K562 (cell line): ENCODE measurements at regions not wholly inside any gene's neighbourhood (a gene's known extent, or its start where the extent isn't known, plus 50 kb on each side); places are given as distances from the start of the nearest gene placed in this dataset.

Source experiments
- ATAC-seq: fragments of 200-7000 bp; cut with Tn5 transposase; 3 replicates; pipeline ENCODE4 v1.9.1; 2020; ENCODE audit warnings: moderate library complexity
- BruUV-seq: library from RNA; stranded (reverse); fragments of 400-500 nt; replicated peaks from 2 replicates; lab custom pipeline; 2021; lab: Mats Ljungman, UMichigan
- CTCF ChIA-PET: fragments of 300-600 bp; formaldehyde crosslinking; extraction: SDS; loops from one replicate; lab custom pipeline; 2021; ENCODE audit warnings: low intra/inter-chr PET ratio; lab: Yijun Ruan, JAX
- POLR2A ChIA-PET: fragments of 300-600, 350-650 bp; sonication (Branson Sonifier 250); formaldehyde crosslinking; extraction: SDS; loops from one replicate; lab custom pipeline; 2021; ENCODE audit warnings: antibody characterized with exemption, inconsistent platforms; lab: Yijun Ruan, JAX
- DNase-seq, 4 experiments: peaks; one replicate each; pipeline versions ENCODE4 v3.0.0 to v3.0.0-alpha.2; 2011 to 2018; ENCODE audit warnings: low spot score in 3 of 4, mixed read lengths in 3 of 4; ENCODE audit errors: extremely low read depth in 1 of 4
- FAIRE-seq: peaks from 2 replicates; lab custom pipeline; 2011; peaks lifted over from hg19 to GRCh38; lab: Jason Lieb, UNC
- H2AFZ ChIP-seq: 2 replicates; pipeline ENCODE4 v1.6.0; 2011; ENCODE audit warnings: low read depth, low read length, control low read depth, inconsistent platforms
- H3K27ac ChIP-seq: fragments of 200-600 bp; 3 replicates; pipeline ENCODE4 v1.8.0; 2011; ENCODE audit warnings: low read depth, mild to moderate bottlenecking, control low read depth, inconsistent platforms, low read length, moderate library complexity, mixed read lengths; ENCODE audit errors: extremely low read depth
- H3K27me3 ChIP-seq, 2 experiments: fragments of 300-600 bp in 1 of 2; 2 replicates in 1 of 2; 3 replicates in 1 of 2; pipeline versions ENCODE4 v1.6.0 to v1.8.0; 2011; ENCODE audit warnings: inconsistent platforms in 2 of 2, low read length in 2 of 2, mild to moderate bottlenecking in 1 of 2, mixed read lengths in 1 of 2, moderate library complexity in 1 of 2; ENCODE audit not compliant: control insufficient read depth in 2 of 2, insufficient read depth in 2 of 2
- H3K36me3 ChIP-seq: fragments of 300-600 bp; 3 replicates; pipeline ENCODE4 v1.8.0; 2011; ENCODE audit warnings: mild to moderate bottlenecking, low read length, inconsistent platforms; ENCODE audit not compliant: control insufficient read depth, insufficient read depth
- H3K4me1 ChIP-seq, 2 experiments: fragments of 200-600 bp in 1 of 2; replicated peaks in 1 of 2; 2 replicates in 1 of 2; 3 replicates in 1 of 2; pipeline versions ENCODE4 v1.5.1 to v1.8.0; 2011; ENCODE audit warnings: inconsistent platforms in 2 of 2, low read length in 2 of 2, mild to moderate bottlenecking in 1 of 2, mixed read lengths in 1 of 2, moderate library complexity in 1 of 2; ENCODE audit not compliant: control insufficient read depth in 2 of 2, insufficient read depth in 2 of 2
- H3K4me2 ChIP-seq: 2 replicates; pipeline ENCODE4 v1.6.1; 2011; ENCODE audit warnings: low read length, control low read depth, inconsistent platforms, mixed read lengths; ENCODE audit not compliant: insufficient read depth
- H3K4me3 ChIP-seq: fragments of 200-600 bp; sonication (generic), shearing (Covaris generic); 2 replicates; pipeline ENCODE4 v1.5.1; 2016; ENCODE audit warnings: control low read depth, inconsistent platforms
- H3K79me2 ChIP-seq: fragments of 200-600 bp; 3 replicates; pipeline ENCODE4 v1.8.0; 2011; ENCODE audit warnings: low read length, inconsistent platforms; ENCODE audit not compliant: control insufficient read depth, insufficient read depth
- H3K9ac ChIP-seq, 2 experiments: 2 replicates each; pipeline versions ENCODE4 v1.6.0 to v1.6.1; 2011; ENCODE audit warnings: low read depth in 2 of 2, low read length in 2 of 2, control low read depth in 1 of 2, inconsistent platforms in 1 of 2, mild to moderate bottlenecking in 1 of 2, mixed read lengths in 1 of 2; ENCODE audit not compliant: insufficient read depth in 1 of 2
- H3K9me1 ChIP-seq: one replicate; pipeline ENCODE4 v1.6.0; 2011; ENCODE audit warnings: inconsistent platforms, mild to moderate bottlenecking, low read length, moderate library complexity; ENCODE audit not compliant: control insufficient read depth, insufficient read depth
- H3K9me3 ChIP-seq: replicated peaks from 2 replicates; pipeline ENCODE4 v1.5.1; 2011; ENCODE audit warnings: low read depth, low read length, inconsistent platforms; ENCODE audit not compliant: control insufficient read depth, insufficient read depth
- H4K20me1 ChIP-seq: replicated peaks from 2 replicates; pipeline ENCODE4 v1.6.1; 2011; ENCODE audit warnings: low read length, inconsistent platforms, mixed read lengths; ENCODE audit not compliant: control insufficient read depth, insufficient read depth
- AFF4 ChIP-seq: sonication (generic); formaldehyde crosslinking; IDR thresholded peaks from 2 replicates; pipeline ENCODE4 v1.8.0; 2023; ENCODE audit warnings: mild to moderate bottlenecking, missing genetic modification reagents
- ARHGAP35 ChIP-seq: fragments of 450-650 bp; IDR thresholded peaks from 2 replicates; pipeline ENCODE4 v1.6.1; 2018; ENCODE audit not compliant: partially characterized antibody
- BRD4 ChIP-seq: fragments of 200-600 bp; sonication (generic); IDR thresholded peaks from 2 replicates; pipeline ENCODE4 v1.6.1; 2017; ENCODE audit warnings: inconsistent platforms
- CTBP1 ChIP-seq: fragments of 450-650 bp; IDR thresholded peaks from 2 replicates; pipeline ENCODE4 v1.6.1; 2016; ENCODE audit warnings: borderline replicate concordance
- FOXK2 ChIP-seq, 2 experiments: fragments of 450-650 bp; IDR thresholded peaks in 1 of 2; conservative IDR thresholded peaks in 1 of 2; 2 replicates each; pipeline ENCODE4 v1.6.1; 2016; ENCODE audit warnings: low read depth in 2 of 2, mild to moderate bottlenecking in 1 of 2
- HSF4 ChIP-seq: fragments of 250-450 bp; sonication (Bioruptor Pico); IDR thresholded peaks from 2 replicates; pipeline ENCODE4 v2.1.2; 2022; ENCODE audit warnings: mild to moderate bottlenecking, moderate library complexity, borderline replicate concordance
- MEIS2 ChIP-seq: fragments of 450-650 bp; IDR thresholded peaks from 2 replicates; pipeline ENCODE4 v1.6.1; 2014; ENCODE audit warnings: mild to moderate bottlenecking; ENCODE audit not compliant: partially characterized antibody
- SIN3B ChIP-seq: fragments of 450-650 bp; IDR thresholded peaks from 2 replicates; pipeline ENCODE4 v1.6.1; 2017; ENCODE audit warnings: low read depth, mild to moderate bottlenecking, moderate library complexity
- SMAD2 ChIP-seq: fragments of 150-350 bp; IDR thresholded peaks from 2 replicates; pipeline ENCODE4 v1.6.1; 2014; ENCODE audit warnings: low read depth, mild to moderate bottlenecking, low read length
- TAF7 ChIP-seq: fragments of 450-650 bp; IDR thresholded peaks from 2 replicates; pipeline ENCODE4 v1.6.1; 2016; ENCODE audit warnings: missing genetic modification characterization, missing compliant biosample characterization
- THAP12 ChIP-seq: fragments of 250-450 bp; sonication (Bioruptor Pico); IDR thresholded peaks from 2 replicates; pipeline ENCODE4 v1.9.0; 2021; ENCODE audit warnings: mild to moderate bottlenecking, inconsistent platforms
- ZKSCAN1 ChIP-seq: fragments of 150-350 bp; IDR thresholded peaks from 2 replicates; pipeline ENCODE4 v1.6.1; 2016; ENCODE audit warnings: low read depth, low read length
- ZNF184 ChIP-seq: sonication (generic); formaldehyde crosslinking; IDR thresholded peaks from 2 replicates; pipeline ENCODE4 v1.5.0; 2020; ENCODE audit warnings: missing genetic modification reagents
- ZNF507 ChIP-seq: conservative IDR thresholded peaks from 2 replicates; pipeline ENCODE4 v1.6.1; 2017; ENCODE audit warnings: missing genetic modification characterization, missing compliant biosample characterization
- ZNF584 ChIP-seq: fragments of 200-800 bp; sonication (Bioruptor generic); IDR thresholded peaks from 2 replicates; pipeline ENCODE4 v1.6.1; 2016; ENCODE audit warnings: low read depth, mild to moderate bottlenecking, missing genetic modification characterization, missing compliant biosample characterization
- WGBS: fragments of 100-300 bp; shearing (Covaris generic); methylation state at CpG from one replicate; pipeline ENCODE4 v1.1.6; 2016; ENCODE audit warnings: low coverage, mixed read lengths; ENCODE audit not compliant: insufficient coverage; ENCODE audit errors: missing lambda C conversion rate; 5-methylcytosine and 5-hydroxymethylcytosine counted together
- in situ Hi-C: fragments of 300-500 bp; cut with MboI; formaldehyde crosslinking; loops from 4 replicates; pipeline ENCODE4 v1.15.0; 2018; ENCODE audit warnings: inconsistent platforms, mixed read lengths
- intact Hi-C: fragments of 100-400 bp; cut with micrococcal nuclease; formaldehyde crosslinking; loops from 2 replicates; pipeline ENCODE4 v1.14.2; 2022

- Histone ChIP-seq H3K9me3 (no peaks in the 10 kb centered on the region), H3K4me3 (no peak overlapping the region), H2AFZ (no peak overlapping the region), H3K36me3 (no peaks in the 10 kb centered on the region), H3K9me1 (no peaks in the 10 kb centered on the region), H3K9ac (no peak overlapping the region), H3K79me2 (no peaks in the 10 kb centered on the region), H3K4me1 (no peaks in the 10 kb centered on the region), H4K20me1 (no peaks in the 10 kb centered on the region), H3K27me3 (no peaks in the 10 kb centered on the region), H3K27ac (no peak overlapping the region), H3K4me2 (no peak overlapping the region)
- WGBS, result under 1% methylated on average over 7 of the region's 7 CpGs
- no peak for FAIRE-seq
- TF ChIP-seq MEIS2, result no peak
- TF ChIP-seq HSF4 (CRISPR knock-in tag), result no peak
- TF ChIP-seq ZNF184 (CRISPR knock-in tag), result no peak
- no peak for TF ChIP-seq ZNF507 (tag)
- no peak for TF ChIP-seq SMAD2
- TF ChIP-seq FOXK2 (conservative IDR thresholded peaks at IDR 0.05 in 1 of 2, IDR thresholded peaks at IDR 0.05 in 1 of 2; ENCODE audit: low read depth in 2 of 2), result no peak
- TF ChIP-seq SIN3B, result no peak
- no peak for TF ChIP-seq ZNF584 (CRISPR knock-in tag)
- no peak for TF ChIP-seq THAP12 (CRISPR knock-in tag)
- no peak for TF ChIP-seq BRD4
- no peak for TF ChIP-seq ZKSCAN1
- no peak for TF ChIP-seq AFF4 (CRISPR knock-in tag)
- no peak for TF ChIP-seq ARHGAP35
- no peak for TF ChIP-seq CTBP1
- no peak for TF ChIP-seq TAF7 (tag)
- no TSS peak for BruUV-seq
- CTCF ChIA-PET, result no interaction called here
- POLR2A ChIA-PET, result no interaction called here
- no peak for DNase-seq
- intact Hi-C loops, result no loop called here
- in situ Hi-C loops, result no loop called here
- ATAC-seq, result no peak
These were observed 240.0 kb upstream of the ARHGEF26 start for GRCh38 chr3:153881201-153881600.
